HFFc6 (cell line): ENCODE measurements at regions not wholly inside any gene's neighbourhood (a gene's known extent, or its start where the extent isn't known, plus 50 kb on each side); places are given as distances from the start of the nearest gene placed in this dataset.

Experiments used
- DNase-seq: peaks from one replicate; pipeline ENCODE4 v3.0.0-alpha.2; 2018
- H3K27ac Mint-ChIP-seq: 2 replicates; pipeline ENCODE4 v1.8.0; 2020; ENCODE audit warnings: mild to moderate bottlenecking, mixed read lengths
- H3K27me3 Mint-ChIP-seq: 2 replicates; pipeline ENCODE4 v1.8.0; 2021; ENCODE audit warnings: mild to moderate bottlenecking, moderate library complexity, mixed read lengths; ENCODE audit not compliant: insufficient read depth
- H3K36me3 Mint-ChIP-seq: 2 replicates; pipeline ENCODE4 v1.8.0; 2021; ENCODE audit warnings: low read depth, mixed read lengths
- H3K4me1 Mint-ChIP-seq: 2 replicates; pipeline ENCODE4 v1.8.0; 2020; ENCODE audit warnings: low read depth, mixed read lengths
- H3K4me3 Mint-ChIP-seq: 2 replicates; pipeline ENCODE4 v1.8.0; 2020; ENCODE audit warnings: mild to moderate bottlenecking, moderate library complexity, mixed read lengths
- H3K9me3 Mint-ChIP-seq: 2 replicates; pipeline ENCODE4 v1.8.0; 2020; ENCODE audit warnings: mild to moderate bottlenecking, mixed read lengths
- TF ChIP-seq, protein P1 (sequence below): fragments of 200-600 bp; sonication (generic); IDR thresholded peaks from 2 replicates; pipeline ENCODE4 v1.5.0; 2021; ENCODE audit warnings: antibody characterized with exemption, mild to moderate bottlenecking

DNA sequence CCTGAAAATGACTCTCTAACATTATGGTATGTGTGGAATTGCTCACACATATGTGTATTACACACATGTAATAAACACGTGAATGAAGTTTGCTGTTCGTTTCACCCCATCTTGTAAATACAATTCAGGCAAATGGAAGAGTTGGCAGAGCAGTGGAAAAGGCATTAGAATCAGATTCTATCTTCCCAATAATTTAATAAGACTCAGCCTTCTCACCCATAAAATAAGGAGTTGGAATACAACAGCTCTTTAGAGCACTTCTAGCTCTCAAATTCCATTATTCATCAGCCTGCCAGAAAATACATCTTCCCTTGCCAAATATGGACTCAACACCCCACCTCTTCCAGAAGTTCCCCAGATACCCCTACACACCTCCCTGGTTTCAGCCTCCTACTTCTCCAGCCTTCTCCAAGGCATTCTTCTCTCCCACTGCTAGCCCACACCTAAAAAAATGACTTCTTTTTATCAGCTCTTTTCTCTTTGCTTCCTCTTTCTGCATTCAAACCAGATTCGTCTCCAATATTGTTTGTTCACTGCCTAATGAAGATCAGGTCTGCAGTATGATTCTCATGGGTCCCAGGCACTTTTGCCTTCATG is 66.2 kb upstream of the DYRK2 start:
- H3K27me3 Mint-ChIP-seq, result peaks cover 2% of the 10 kb centered on the region
- H3K27ac Mint-ChIP-seq, result no peak overlapping the region
- no peaks in the 10 kb centered on the region for H3K36me3 Mint-ChIP-seq
- no peaks in the 10 kb centered on the region for H3K9me3 Mint-ChIP-seq
- peaks cover 8% of the 10 kb centered on the region for H3K4me1 Mint-ChIP-seq
- H3K4me3 Mint-ChIP-seq, result no peak overlapping the region
- DNase-seq, result no peak
- TF ChIP-seq, protein P1, sequence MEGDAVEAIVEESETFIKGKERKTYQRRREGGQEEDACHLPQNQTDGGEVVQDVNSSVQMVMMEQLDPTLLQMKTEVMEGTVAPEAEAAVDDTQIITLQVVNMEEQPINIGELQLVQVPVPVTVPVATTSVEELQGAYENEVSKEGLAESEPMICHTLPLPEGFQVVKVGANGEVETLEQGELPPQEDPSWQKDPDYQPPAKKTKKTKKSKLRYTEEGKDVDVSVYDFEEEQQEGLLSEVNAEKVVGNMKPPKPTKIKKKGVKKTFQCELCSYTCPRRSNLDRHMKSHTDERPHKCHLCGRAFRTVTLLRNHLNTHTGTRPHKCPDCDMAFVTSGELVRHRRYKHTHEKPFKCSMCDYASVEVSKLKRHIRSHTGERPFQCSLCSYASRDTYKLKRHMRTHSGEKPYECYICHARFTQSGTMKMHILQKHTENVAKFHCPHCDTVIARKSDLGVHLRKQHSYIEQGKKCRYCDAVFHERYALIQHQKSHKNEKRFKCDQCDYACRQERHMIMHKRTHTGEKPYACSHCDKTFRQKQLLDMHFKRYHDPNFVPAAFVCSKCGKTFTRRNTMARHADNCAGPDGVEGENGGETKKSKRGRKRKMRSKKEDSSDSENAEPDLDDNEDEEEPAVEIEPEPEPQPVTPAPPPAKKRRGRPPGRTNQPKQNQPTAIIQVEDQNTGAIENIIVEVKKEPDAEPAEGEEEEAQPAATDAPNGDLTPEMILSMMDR, result no peak

GRCh38 chr12:67582844-67583243 is 65.7 kb upstream of the DYRK2 start:
- H3K4me3 Mint-ChIP-seq, result no peak overlapping the region
- H3K36me3 Mint-ChIP-seq, result no peaks in the 10 kb centered on the region
- H3K27ac Mint-ChIP-seq, result no peak overlapping the region
- H3K27me3 Mint-ChIP-seq, result peaks cover 2% of the 10 kb centered on the region
- no peak for DNase-seq
- TF ChIP-seq, protein P1, result no peak
- peaks cover 8% of the 10 kb centered on the region for H3K4me1 Mint-ChIP-seq
- H3K9me3 Mint-ChIP-seq, result no peaks in the 10 kb centered on the region

- Mint-ChIP-seq H3K27ac (no peak overlapping the region), H3K36me3 (no peaks in the 10 kb centered on the region), H3K27me3 (peaks cover 3% of the 10 kb centered on the region), H3K9me3 (no peaks in the 10 kb centered on the region), H3K4me3 (no peak overlapping the region), H3K4me1 (peaks cover 2% of the 10 kb centered on the region; the same call in 1 of the 2 replicates)
- TF ChIP-seq, protein P1, result no peak
- DNase-seq, result no peak
Measured at GRCh38 chr12:67586951-67587350, 61.6 kb upstream of the DYRK2 start.

DNA sequence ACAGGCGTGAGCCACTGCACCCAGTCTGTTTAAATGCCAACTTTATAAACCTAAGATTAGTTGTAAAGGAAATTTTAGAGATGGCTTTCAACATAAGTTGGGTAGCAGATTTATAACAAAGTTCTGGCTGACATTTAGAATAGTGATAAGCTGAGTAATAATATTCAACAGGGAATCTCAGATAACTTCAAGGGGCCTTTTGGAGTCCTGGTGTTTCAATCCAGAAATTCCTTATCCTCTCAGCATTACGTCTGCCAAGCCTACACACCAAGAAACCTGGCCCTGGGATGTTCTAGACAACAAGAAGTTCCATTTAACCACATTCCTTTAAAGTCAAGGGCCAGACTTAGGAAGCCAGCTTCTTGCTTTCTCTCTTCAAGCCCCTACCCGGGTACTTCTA is 59.5 kb upstream of the DYRK2 start:
- peaks cover 3% of the 10 kb centered on the region for H3K27me3 Mint-ChIP-seq
- no peaks in the 10 kb centered on the region for H3K36me3 Mint-ChIP-seq
- TF ChIP-seq, protein P1, result no peak
- H3K4me1 Mint-ChIP-seq, result peaks cover 23% of the 10 kb centered on the region
- no peak overlapping the region for H3K27ac Mint-ChIP-seq
- H3K4me3 Mint-ChIP-seq, result no peak overlapping the region
- DNase-seq, result no peak
- H3K9me3 Mint-ChIP-seq, result no peaks in the 10 kb centered on the region

DNA sequence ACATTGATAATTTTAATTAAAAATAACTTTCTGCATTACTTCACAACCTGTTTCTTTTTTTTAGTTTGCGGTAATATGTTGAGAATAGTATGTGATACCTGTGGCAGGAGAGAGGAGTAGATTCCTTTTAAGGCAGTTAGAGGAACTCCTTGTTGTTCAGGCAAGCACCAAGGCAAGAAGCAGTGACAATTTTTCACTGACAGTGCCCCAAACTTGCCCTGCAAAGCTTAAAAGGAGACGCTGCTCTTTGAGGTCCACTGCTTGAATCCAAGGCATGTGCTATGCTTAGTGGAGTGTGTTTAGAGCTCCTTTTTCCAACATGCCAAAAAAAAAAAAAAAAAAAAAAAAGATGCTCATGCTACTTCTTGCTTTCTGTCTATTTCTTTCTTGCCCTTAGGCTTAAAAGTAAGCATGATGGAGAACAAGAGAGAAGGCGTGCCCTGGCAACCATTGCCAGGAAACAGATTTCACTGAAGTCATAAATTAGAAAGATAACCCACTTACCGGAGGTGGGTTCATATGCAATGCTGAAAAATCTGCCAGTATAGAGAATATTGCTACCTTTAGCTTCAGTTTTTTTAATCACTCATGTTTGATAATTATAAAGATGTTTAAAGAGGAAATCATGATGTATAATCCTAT is 58.3 kb upstream of the DYRK2 start:
- no peak overlapping the region for H3K4me3 Mint-ChIP-seq
- TF ChIP-seq, protein P1, result no peak
- H3K9me3 Mint-ChIP-seq, result no peaks in the 10 kb centered on the region
- DNase-seq, result no peak
- H3K36me3 Mint-ChIP-seq, result no peaks in the 10 kb centered on the region
- peaks cover 35% of the 10 kb centered on the region for H3K4me1 Mint-ChIP-seq
- no peak overlapping the region for H3K27ac Mint-ChIP-seq
- peaks cover 3% of the 10 kb centered on the region; the same call in 1 of the 2 replicates for H3K27me3 Mint-ChIP-seq
